Gastrocnemius medialis (tissue), 4 donors: ENCODE measurements at regions not wholly inside any gene's neighbourhood (a gene's known extent, or its start where the extent isn't known, plus 50 kb on each side); places are given as distances from the start of the nearest gene placed in this dataset.
"Not testable (repeated sequence)": the region's sequence is repeated elsewhere in the genome, so short reads cannot be mapped to it uniquely, and the experiment has no call there.

Source experiments
- POLR2A ChIP-seq, 2 donors: fragments of 450-650 bp; IDR thresholded peaks; one replicate each; pipeline ENCODE4 v1.6.1; 2017; ENCODE audit warnings: antibody characterized with exemption in 2 of 2, mild to moderate bottlenecking in 2 of 2, moderate library complexity in 2 of 2
- TF ChIP-seq, protein P1 (sequence below), 5 experiments: fragments of 450-650 bp in 3 of 5; fragments of 200-600 bp in 2 of 5; sonication (generic) in 2 of 5; IDR thresholded peaks in 4 of 5; conservative IDR thresholded peaks in 1 of 5; 1 replicate in 4 of 5; 2 replicates in 1 of 5; pipeline ENCODE4 v1.5.1; 2016 to 2019; ENCODE audit warnings: antibody characterized with exemption in 5 of 5, mild to moderate bottlenecking in 3 of 5, moderate library complexity in 3 of 5

DNA sequence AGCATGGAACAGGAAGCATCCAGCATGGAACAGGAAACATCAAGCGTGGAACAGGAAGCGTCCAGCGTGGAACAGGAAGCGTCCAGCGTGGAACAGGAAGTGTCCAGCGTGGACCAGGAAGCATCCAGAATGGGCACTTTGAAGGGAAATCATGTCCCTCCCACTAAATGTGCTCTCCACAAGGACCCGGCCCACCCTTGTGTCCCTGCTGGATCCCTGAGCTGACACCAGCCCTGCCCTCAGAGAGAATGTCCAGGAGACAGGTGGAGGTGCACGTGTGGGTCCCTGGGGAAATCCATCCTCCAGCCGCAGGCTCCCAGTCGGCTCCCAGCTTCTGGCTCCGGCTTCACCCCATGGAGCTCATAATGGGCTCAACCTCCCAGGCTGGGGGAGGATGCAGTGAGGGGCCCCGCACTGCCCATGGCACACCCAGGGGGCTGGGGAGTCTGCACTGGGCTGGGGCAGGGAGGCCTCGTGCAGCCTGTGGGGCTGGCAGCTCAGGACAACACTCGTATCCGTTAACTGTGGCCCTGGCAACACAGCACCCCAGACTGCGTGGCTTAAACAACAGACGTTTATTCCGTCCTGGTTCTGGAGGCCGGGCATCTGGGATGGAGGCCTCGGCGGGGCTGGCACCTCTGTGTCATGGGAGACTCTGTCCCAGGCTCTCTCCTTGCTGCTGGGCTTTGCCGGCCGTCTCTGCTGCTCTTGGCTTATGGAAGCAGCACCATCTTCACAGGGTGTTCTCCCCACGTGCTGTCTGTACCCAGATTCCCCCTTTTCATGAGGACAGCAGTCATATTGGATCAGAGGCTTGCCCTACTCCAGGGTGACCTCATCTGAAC, 104.8 kb downstream of the TMEM121 start:
- TF ChIP-seq, protein P1, sequence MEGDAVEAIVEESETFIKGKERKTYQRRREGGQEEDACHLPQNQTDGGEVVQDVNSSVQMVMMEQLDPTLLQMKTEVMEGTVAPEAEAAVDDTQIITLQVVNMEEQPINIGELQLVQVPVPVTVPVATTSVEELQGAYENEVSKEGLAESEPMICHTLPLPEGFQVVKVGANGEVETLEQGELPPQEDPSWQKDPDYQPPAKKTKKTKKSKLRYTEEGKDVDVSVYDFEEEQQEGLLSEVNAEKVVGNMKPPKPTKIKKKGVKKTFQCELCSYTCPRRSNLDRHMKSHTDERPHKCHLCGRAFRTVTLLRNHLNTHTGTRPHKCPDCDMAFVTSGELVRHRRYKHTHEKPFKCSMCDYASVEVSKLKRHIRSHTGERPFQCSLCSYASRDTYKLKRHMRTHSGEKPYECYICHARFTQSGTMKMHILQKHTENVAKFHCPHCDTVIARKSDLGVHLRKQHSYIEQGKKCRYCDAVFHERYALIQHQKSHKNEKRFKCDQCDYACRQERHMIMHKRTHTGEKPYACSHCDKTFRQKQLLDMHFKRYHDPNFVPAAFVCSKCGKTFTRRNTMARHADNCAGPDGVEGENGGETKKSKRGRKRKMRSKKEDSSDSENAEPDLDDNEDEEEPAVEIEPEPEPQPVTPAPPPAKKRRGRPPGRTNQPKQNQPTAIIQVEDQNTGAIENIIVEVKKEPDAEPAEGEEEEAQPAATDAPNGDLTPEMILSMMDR (IDR thresholded peaks at IDR 0.05 in 4 of 5, conservative IDR thresholded peaks at IDR 0.05 in 1 of 5), result not testable (repeated sequence)
- TF ChIP-seq POLR2A (IDR thresholded peaks at IDR 0.05), result not testable (repeated sequence)
